NCI-H128 (cell line): ENCODE measurements at regions not wholly inside any gene's neighbourhood (a gene's known extent, or its start where the extent isn't known, plus 50 kb on each side); places are given as distances from the start of the nearest gene placed in this dataset.

Experiments
- DNase-seq: peaks from one replicate; lab custom pipeline; 2025; ENCODE audit not compliant: unreplicated experiment; lab: John Stamatoyannopoulos, UW

GRCh38 chr4:18536428-18536827, 514.9 kb upstream of the LCORL start:
- DNase-seq: no peak

GRCh38 chr4:18535948-18536347, 514.4 kb upstream of the LCORL start:
- no peak for DNase-seq

GRCh38 chr4:18533262-18533775, 511.8 kb upstream of the LCORL start:
- DNase-seq: no peak

GRCh38 chr4:18531731-18532130, 510.2 kb upstream of the LCORL start:
- no peak for DNase-seq

- no peak for DNase-seq
Observed at GRCh38 chr4:18529482-18529881, 507.9 kb upstream of the LCORL start.

GRCh38 chr4:18524667-18525066, 503.1 kb upstream of the LCORL start:
- no peak for DNase-seq

GRCh38 chr4:18518098-18518497, 496.5 kb upstream of the LCORL start:
- DNase-seq: no peak

- DNase-seq: no peak
Observed at GRCh38 chr4:18513861-18514260, 492.3 kb upstream of the LCORL start.

GRCh38 chr4:18512718-18513117, 491.2 kb upstream of the LCORL start:
- DNase-seq: no peak

GRCh38 chr4:18511727-18512126, 490.2 kb upstream of the LCORL start:
- no peak for DNase-seq

- no peak for DNase-seq
Observed at GRCh38 chr4:18508786-18509185, 487.2 kb upstream of the LCORL start.

- no peak for DNase-seq
Observed at GRCh38 chr4:18480928-18481327, 459.4 kb upstream of the LCORL start.

GRCh38 chr4:18480342-18480741, 458.8 kb upstream of the LCORL start:
- no peak for DNase-seq

- DNase-seq: no peak
Observed at GRCh38 chr4:18479825-18480224, 458.3 kb upstream of the LCORL start.

GRCh38 chr4:18463987-18464559, 442.5 kb upstream of the LCORL start:
- DNase-seq: no peak

GRCh38 chr4:18458465-18458864, 436.9 kb upstream of the LCORL start:
- no peak for DNase-seq

- DNase-seq: no peak
Observed at GRCh38 chr4:18454349-18454748, 432.8 kb upstream of the LCORL start.

GRCh38 chr4:18445110-18445509, 423.6 kb upstream of the LCORL start:
- DNase-seq: no peak

GRCh38 chr4:18444206-18444605, 422.7 kb upstream of the LCORL start:
- no peak for DNase-seq

- DNase-seq: no peak
Observed at GRCh38 chr4:18442957-18443356, 421.4 kb upstream of the LCORL start.

GRCh38 chr4:18441676-18442075, 420.1 kb upstream of the LCORL start:
- DNase-seq: no peak

- no peak for DNase-seq
Observed at GRCh38 chr4:18441203-18441590, 419.6 kb upstream of the LCORL start.

GRCh38 chr4:18440527-18441202, 419.1 kb upstream of the LCORL start:
- DNase-seq: no peak
